Effector memory CD8-positive, alpha-beta T cell (primary cell): ENCODE measurements at regions not wholly inside any gene's neighbourhood (a gene's known extent, or its start where the extent isn't known, plus 50 kb on each side); places are given as distances from the start of the nearest gene placed in this dataset.

Source experiments
- ATAC-seq: fragments of 150-1000 bp; cut with Tn5 transposase; replicated peaks from 2 replicates; pipeline ENCODE4 v1.10.0; 2021; ENCODE audit warnings: mild to moderate bottlenecking, moderate library complexity
- DNase-seq, 3 experiments: peaks; one replicate each; pipeline ENCODE4 v3.0.0; 2021
- H3K27ac Mint-ChIP-seq, 2 donors: one replicate each; pipeline ENCODE4 v1.8.0; 2022; ENCODE audit warnings: mild to moderate bottlenecking in 2 of 2, mixed read lengths in 2 of 2, moderate library complexity in 2 of 2
- H3K27me3 Mint-ChIP-seq, 2 donors: one replicate each; pipeline ENCODE4 v1.8.0; 2022; ENCODE audit warnings: mixed read lengths in 2 of 2
- H3K36me3 Mint-ChIP-seq: one replicate; pipeline ENCODE4 v1.8.0; 2022; ENCODE audit warnings: mild to moderate bottlenecking, moderate library complexity, mixed read lengths; ENCODE audit not compliant: insufficient read depth
- H3K4me1 Mint-ChIP-seq, 2 donors: one replicate each; pipeline ENCODE4 v1.8.0; 2022; ENCODE audit warnings: low read depth in 2 of 2, mixed read lengths in 2 of 2
- H3K4me3 Mint-ChIP-seq, 2 donors: one replicate each; pipeline ENCODE4 v1.8.0; 2022; ENCODE audit warnings: mild to moderate bottlenecking in 2 of 2, mixed read lengths in 2 of 2, moderate library complexity in 2 of 2
- H3K9me3 Mint-ChIP-seq, 2 donors: one replicate each; pipeline ENCODE4 v1.8.0; 2022; ENCODE audit warnings: mixed read lengths in 2 of 2

DNA sequence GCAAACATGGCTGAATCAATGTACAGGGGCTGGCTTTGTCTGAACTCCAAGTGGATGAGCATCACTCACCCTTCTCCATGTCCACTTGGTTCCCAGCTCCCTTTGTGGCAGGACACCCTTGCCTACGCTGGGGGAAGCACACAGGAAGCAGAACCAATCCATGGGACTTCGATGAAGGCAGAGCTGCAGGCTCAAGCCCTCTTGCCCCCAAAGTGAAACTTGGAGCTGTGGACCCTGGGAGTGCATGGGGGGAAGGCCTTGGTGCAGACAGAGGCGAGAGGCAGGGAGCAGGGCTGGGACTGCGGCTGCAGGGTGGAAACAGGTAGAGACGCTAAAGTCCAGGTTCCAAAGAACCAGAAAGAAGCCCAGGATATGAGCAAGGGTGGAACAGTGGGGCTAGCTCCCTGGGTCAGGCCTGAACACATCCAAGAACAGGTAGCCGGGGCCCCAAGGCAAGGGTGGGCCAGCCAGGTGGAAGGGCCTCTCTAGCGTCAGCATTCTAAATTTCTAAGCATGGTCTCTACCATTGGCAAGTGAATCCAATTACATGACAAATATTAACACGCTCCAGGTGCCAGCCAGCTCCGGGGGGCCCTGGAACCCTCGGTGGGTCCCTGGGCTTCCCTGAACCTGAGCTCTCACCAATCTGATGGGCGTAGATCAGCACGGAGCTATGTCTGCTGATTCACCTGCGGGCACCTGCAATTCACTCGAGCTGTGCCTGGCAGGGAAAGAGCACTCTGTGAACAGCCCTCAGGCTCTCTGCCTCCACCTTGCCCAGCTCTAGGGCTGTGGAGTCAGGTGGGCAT is 532.8 kb downstream of the BRD1 start:
- Mint-ChIP-seq H3K4me1 (no peaks in the 10 kb centered on the region), H3K36me3 (peaks cover 3% of the 10 kb centered on the region), H3K27ac (no peak overlapping the region), H3K4me3 (no peak overlapping the region), H3K27me3 (peaks cover 14 to 52% of the 10 kb centered on the region in 2 donors), H3K9me3 (peaks cover 2 to 8% of the 10 kb centered on the region in 2 donors)
- no peak for DNase-seq
- ATAC-seq = no peak

DNA sequence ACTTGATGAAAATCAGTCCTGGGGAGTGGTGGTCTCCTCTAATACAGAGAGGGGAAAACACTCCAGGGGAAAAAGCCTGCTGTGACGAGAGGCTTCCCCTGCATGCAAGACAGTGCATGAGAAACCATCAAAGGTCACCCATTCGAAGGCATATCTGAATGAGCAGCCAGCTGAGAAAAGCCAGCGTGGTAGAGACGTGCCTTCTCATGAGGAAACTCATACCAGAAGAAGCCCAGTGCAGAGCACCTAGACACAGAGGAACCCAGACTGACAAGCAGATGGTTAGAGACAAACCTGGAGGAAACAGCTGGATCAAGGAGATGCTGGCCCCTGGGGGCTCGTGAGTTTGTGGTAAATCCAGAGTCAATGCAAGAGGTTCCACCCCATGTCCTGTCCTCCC is 534.8 kb downstream of the BRD1 start:
- Mint-ChIP-seq H3K4me1 (no peaks in the 10 kb centered on the region), H3K27me3 (peaks cover 19 to 59% of the 10 kb centered on the region in 2 donors), H3K4me3 (no peak overlapping the region), H3K9me3 (peaks cover 2 to 8% of the 10 kb centered on the region in 2 donors), H3K27ac (no peak overlapping the region), H3K36me3 (peaks cover 3% of the 10 kb centered on the region)
- ATAC-seq = no peak
- no peak for DNase-seq

DNA sequence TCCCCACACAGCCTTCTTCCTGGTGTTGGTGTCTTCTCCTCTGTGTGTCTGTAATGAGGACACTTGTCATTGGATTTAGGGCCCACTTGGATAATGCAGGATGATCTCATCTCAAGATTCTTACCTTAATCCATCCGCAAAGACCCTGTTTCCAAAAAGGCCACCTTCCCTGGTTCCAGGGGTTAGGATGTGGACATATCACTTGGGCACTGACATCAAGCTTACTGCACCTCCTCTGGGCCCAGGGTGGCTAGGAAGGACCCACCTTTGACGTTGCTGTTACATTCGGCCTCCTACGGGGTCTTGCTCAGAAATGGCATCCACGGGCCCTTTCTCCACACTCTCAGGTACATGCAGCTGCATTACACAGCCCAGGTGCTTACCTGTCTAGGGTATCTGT is 535.9 kb downstream of the BRD1 start:
- Mint-ChIP-seq H3K4me1 (no peaks in the 10 kb centered on the region), H3K4me3 (no peak overlapping the region), H3K36me3 (peaks cover 3% of the 10 kb centered on the region), H3K27me3 (peaks cover 19 to 49% of the 10 kb centered on the region in 2 donors), H3K9me3 (peaks cover 2 to 8% of the 10 kb centered on the region in 2 donors), H3K27ac (no peak overlapping the region)
- DNase-seq (no peak), ATAC-seq (no peak)

DNA sequence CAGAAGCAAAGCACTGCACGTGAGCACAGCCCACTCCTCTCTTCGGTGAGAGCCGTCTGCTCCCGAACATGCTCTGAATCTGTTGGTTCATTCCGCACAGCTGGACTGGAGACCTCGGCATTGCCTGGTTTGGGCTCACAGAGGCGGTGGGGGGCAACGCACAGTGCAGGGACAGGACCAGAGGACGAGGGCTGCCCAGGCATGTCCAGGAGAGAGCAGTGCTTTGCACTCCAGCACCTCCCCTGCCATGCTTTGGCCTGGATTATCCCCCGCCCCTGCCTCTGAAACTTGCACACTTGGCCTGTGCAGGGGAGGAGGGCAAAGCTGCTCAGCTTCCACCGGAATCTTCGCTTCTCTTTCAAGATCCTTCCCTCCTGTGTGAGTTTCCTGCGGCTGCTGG is 536.5 kb downstream of the BRD1 start:
- peaks cover 3% of the 10 kb centered on the region for H3K36me3 Mint-ChIP-seq

DNA sequence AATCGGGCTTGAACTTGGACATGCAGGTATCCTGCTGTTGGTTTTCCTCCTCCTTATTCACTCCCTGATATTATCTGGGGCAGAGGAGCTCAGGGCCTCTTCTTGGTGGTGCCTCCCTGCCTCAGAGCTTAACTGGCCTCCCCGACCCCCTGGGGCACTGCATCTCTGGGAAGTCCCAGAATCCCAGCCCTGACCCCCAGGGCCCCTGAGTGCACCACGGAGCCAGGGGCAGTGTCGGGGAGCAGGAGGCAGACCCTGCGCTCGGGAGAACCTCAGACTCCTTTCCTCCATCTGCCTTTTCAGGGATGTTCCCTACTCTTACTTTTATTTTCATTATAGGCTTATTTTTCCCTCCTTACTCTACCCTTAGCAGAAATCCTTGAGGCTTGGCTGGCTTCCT is 537.0 kb downstream of the BRD1 start:
- peaks cover 2 to 8% of the 10 kb centered on the region in 2 donors for H3K9me3 Mint-ChIP-seq
- no peak for DNase-seq
- no peak overlapping the region for H3K27ac Mint-ChIP-seq
- peaks cover 3% of the 10 kb centered on the region for H3K36me3 Mint-ChIP-seq
- no peak for ATAC-seq
- peaks cover 17 to 44% of the 10 kb centered on the region in 2 donors for H3K27me3 Mint-ChIP-seq
- no peaks in the 10 kb centered on the region for H3K4me1 Mint-ChIP-seq
- H3K4me3 Mint-ChIP-seq = no peak overlapping the region

More for the DNA sequence above, 536.5 kb downstream of the BRD1 start:
- H3K27ac Mint-ChIP-seq = no peak overlapping the region
- no peak for ATAC-seq
- peaks cover 2 to 8% of the 10 kb centered on the region in 2 donors for H3K9me3 Mint-ChIP-seq
- H3K4me1 Mint-ChIP-seq = no peaks in the 10 kb centered on the region
- H3K4me3 Mint-ChIP-seq = no peak overlapping the region
- no peak for DNase-seq
- peaks cover 19 to 48% of the 10 kb centered on the region in 2 donors for H3K27me3 Mint-ChIP-seq

DNA sequence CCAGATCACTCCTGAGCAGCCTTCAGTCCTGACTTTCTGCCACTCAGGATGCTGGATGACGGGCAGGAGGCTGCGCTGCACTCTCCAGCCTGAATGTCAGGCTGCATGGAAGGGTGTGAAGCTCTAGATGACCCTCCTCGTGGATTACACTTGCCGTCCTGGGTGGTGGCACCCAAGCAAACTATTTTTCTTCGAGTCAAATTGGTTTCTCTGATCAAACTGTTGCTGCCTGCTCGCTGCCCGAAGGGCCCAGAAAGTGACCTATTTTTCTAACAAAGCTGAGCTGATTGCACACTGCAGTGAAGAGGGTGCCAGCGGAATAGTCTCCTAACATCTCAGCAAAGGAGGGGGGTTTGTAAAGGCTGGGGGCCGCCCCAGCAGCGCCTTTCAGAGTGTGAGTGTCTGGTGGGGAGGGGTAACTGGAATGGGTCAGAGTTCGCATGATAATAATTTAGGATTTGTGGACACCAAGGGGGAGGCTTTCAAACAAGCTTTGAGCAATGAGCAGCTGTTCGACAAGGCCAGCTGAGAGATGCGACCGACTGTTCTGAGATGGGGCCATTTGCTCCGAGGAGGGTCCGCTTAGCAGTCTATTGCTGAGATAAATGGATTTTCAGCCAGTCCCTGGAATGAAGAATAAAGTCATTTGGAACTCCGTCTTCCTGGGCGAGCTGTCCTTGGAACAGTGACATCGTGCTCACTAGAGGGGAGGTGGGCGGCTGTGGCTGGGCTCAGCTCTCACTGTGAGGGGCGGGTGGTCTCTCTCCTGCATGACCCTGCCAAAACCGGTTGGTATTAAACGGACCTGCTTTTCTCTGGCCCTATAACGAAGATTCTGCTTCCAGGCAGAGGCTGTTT is 537.6 kb downstream of the BRD1 start:
- Mint-ChIP-seq H3K27me3 (peaks cover 13 to 43% of the 10 kb centered on the region in 2 donors), H3K9me3 (peaks cover 0 to 8% of the 10 kb centered on the region in 2 donors), H3K36me3 (peaks cover 3% of the 10 kb centered on the region), H3K4me3 (no peak overlapping the region), H3K4me1 (no peaks in the 10 kb centered on the region), H3K27ac (no peak overlapping the region)
- DNase-seq (no peak), ATAC-seq (no peak)

DNA sequence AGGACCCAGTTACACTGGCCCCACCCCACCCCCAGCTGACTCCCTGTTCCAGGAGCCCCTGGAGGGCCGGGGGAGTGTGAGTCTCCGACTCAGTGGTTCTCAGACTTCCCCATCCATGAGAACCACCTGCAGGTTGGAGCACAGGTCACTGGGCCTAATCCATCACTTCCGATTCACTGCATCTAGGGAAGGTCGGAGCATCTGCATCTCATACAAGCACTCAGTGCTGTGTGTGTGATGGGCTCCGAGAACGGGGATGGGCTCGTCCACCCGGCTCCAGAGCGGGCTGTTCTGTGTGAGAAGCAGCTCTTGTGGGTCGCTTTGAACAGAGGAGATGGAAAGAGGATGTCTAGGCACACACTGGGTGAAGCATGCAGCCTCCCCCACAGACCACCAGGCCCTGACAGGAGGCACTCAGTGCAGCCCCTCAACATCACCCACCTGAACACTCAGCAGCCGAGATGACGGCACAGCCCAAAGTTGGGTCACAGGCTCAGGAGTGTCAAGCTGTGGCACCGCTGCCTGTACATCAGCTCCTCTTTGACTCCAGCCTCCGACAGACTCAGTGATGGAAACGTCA is 541.4 kb downstream of the BRD1 start:
- no peaks in the 10 kb centered on the region for H3K9me3 Mint-ChIP-seq
- no peaks in the 10 kb centered on the region for H3K4me1 Mint-ChIP-seq
- no peak overlapping the region for H3K27ac Mint-ChIP-seq
- H3K36me3 Mint-ChIP-seq = no peaks in the 10 kb centered on the region
- DNase-seq (no peak), ATAC-seq (no peak)
- H3K27me3 Mint-ChIP-seq = peaks cover 48 to 69% of the 10 kb centered on the region in 2 donors
- no peak overlapping the region for H3K4me3 Mint-ChIP-seq

DNA sequence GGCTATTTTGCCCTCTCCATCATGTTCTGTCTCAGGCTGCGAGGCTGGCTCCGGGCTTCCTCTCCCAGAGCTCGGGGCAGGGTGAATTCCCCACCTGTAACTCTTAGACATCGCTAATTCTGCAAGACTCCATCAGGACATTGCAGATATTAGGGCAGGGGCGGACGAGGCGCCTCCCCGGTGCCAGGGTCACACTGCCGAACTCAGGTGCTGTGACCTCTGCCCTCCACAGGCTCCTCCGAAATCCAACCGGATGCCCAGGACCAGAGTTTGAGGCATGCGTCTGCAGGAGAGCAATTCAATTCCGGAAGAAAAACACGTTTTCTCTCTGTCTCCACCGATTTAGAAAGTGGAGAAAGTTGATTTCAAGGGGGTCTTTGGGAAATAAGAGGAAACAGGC is 542.7 kb downstream of the BRD1 start:
- no peak for DNase-seq
- no peak for ATAC-seq
- peaks cover 54 to 69% of the 10 kb centered on the region in 2 donors for H3K27me3 Mint-ChIP-seq
- no peak overlapping the region for H3K4me3 Mint-ChIP-seq
- peaks cover 3 to 7% of the 10 kb centered on the region in 2 donors for H3K9me3 Mint-ChIP-seq
- H3K27ac Mint-ChIP-seq = no peak overlapping the region
- no peaks in the 10 kb centered on the region for H3K36me3 Mint-ChIP-seq
- H3K4me1 Mint-ChIP-seq = no peaks in the 10 kb centered on the region

DNA sequence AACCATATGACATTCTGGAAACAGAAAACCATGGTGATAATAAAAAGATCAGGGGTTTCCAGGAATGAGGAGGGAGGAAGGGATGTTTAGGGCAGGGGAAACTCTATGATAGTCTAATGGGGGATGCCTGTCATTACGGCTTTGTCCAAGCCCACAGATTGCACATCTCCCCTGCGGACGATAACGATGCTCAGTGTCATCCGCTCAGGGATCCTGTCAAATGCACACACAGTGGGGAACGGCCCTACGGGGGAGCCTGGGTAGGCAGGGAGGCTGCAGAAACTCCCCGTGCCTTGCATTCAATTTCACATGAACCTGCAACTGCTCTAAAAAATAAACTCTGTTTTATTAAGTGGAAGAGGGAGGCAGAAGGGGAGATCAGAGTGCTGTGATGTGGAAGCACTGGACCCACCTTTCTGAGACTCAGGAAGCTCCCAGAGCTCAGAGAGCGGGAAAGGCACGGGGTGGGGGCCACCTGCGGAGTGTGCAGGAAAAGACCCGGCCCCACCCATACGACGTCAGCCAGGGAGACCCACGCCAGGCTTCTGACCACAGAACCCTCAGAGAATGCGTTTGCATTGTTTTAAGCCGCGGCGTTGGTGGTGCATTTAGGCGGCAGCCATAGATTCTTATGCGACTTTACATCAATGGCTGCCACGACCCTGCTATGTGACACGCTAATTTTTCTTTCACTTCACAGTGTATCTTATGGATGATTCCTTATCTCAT is 543.5 kb downstream of the BRD1 start:
- no peaks in the 10 kb centered on the region for H3K4me1 Mint-ChIP-seq

DNA sequence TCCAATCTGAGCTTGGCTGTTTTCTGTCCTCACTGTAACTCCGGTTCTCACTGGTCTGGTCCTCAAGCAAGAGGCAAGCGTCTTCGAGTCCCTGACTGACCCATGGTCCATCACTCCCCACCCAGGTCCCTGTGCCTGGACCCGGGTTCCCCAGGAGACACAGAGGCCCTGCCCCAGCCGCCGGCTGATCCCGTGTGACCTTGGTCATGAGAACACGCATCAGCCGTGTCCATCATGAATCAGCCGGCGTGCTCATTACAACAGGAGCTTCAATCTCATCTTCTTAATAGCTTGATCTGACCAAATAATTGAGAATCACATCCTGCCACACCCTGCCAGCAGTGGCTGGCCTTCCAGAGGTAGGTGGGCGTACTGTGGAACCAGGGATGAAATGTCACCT is 545.1 kb downstream of the BRD1 start:
- Mint-ChIP-seq H3K36me3 (no peaks in the 10 kb centered on the region), H3K27ac (no peak overlapping the region), H3K9me3 (peaks cover 3 to 7% of the 10 kb centered on the region in 2 donors), H3K27me3 (peaks cover 57 to 68% of the 10 kb centered on the region in 2 donors), H3K4me1 (no peaks in the 10 kb centered on the region), H3K4me3 (no peak overlapping the region)
- ATAC-seq = no peak
- DNase-seq = no peak

More for the DNA sequence above, 543.5 kb downstream of the BRD1 start:
- H3K36me3 Mint-ChIP-seq = no peaks in the 10 kb centered on the region
- peaks cover 3 to 7% of the 10 kb centered on the region in 2 donors for H3K9me3 Mint-ChIP-seq
- H3K4me3 Mint-ChIP-seq = no peak overlapping the region
- DNase-seq (no peak), ATAC-seq (no peak)
- no peak overlapping the region for H3K27ac Mint-ChIP-seq
- H3K27me3 Mint-ChIP-seq = peaks cover 61 to 70% of the 10 kb centered on the region in 2 donors

DNA sequence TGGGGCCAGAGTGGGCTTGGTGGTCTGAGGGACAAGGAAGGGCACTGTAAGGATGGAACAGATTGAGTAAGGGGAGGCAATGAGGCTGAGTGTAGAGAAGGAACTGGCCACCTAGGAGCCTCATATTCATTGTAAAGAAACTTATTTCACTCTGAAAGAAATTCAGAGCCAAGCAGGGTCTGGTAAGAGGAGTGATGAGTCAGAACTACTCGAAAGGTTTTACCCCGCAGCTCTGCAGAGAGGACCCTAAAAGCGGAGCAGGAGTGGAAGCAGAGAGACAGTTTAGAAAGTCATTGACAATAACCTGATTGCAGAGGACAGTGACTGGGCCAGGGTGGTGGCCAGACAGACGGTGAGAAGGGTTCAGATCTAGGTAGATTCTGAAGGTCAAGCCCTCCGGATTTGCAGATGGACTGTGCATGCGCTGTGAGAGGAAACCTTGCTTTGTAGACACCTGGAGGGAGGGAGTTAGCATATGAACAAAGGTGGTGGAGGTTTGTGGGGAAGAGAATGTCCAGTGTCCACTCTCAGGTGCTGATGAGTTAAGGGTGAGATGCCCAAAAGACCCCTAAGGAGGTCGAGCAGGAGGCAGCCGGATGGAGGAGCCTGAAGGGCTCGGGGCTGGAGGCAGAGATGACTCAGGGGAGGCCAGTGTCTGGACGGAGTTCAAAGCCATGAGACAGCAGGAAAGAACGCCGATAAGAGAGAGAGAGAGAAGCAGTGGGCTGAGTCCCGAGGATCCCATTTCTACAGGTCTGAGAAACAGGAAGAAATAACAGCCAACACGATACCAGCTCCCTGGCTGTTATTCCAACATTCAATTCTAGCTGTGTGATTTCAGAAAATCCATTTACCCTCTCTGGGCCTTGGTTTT is 546.0 kb downstream of the BRD1 start:
- no peak for DNase-seq
- no peak for ATAC-seq
- H3K4me3 Mint-ChIP-seq = no peak overlapping the region
- H3K27me3 Mint-ChIP-seq = peaks cover 57 to 68% of the 10 kb centered on the region in 2 donors
- H3K36me3 Mint-ChIP-seq = peaks cover 3% of the 10 kb centered on the region
- H3K4me1 Mint-ChIP-seq = no peaks in the 10 kb centered on the region
- H3K9me3 Mint-ChIP-seq = peaks cover 3 to 7% of the 10 kb centered on the region in 2 donors
- H3K27ac Mint-ChIP-seq = no peak overlapping the region

DNA sequence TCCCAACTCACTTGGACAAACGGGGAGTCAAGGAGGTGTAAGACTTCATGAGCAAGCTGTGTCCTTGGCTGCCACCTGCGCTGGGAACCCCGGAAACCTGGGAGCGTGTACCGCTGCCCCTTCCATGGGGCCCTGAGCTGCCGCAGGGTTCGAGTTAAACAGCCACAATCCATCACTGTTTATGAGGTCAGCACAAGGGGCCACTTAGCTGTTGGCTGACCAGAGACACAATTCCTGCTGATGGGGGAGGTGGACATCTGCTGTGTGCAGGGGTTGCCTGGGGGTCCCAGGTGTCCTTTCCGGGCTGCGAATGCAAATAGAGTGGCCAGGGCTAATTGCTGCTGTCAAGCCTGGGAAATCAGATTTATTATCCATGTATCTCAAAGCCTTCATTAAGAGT is 549.3 kb downstream of the BRD1 start:
- H3K36me3 Mint-ChIP-seq = peaks cover 3% of the 10 kb centered on the region
- DNase-seq (no peak), ATAC-seq (no peak)
- no peak overlapping the region for H3K4me3 Mint-ChIP-seq
- H3K27me3 Mint-ChIP-seq = peaks cover 38 to 72% of the 10 kb centered on the region in 2 donors
- H3K27ac Mint-ChIP-seq = no peak overlapping the region
- peaks cover 3 to 7% of the 10 kb centered on the region in 2 donors for H3K9me3 Mint-ChIP-seq
- H3K4me1 Mint-ChIP-seq = no peaks in the 10 kb centered on the region
